Mammary epithelial cell (primary cell): ENCODE measurements at regions not wholly inside any gene's neighbourhood (a gene's known extent, or its start where the extent isn't known, plus 50 kb on each side); places are given as distances from the start of the nearest gene placed in this dataset.

Source experiments
- CTCF ChIP-seq, 2 donors: IDR thresholded peaks in 1 of 2; conservative IDR thresholded peaks in 1 of 2; 2 replicates each; pipeline ENCODE4 v1.5.1; 2011 to 2012; ENCODE audit warnings: inconsistent platforms in 2 of 2, low read length in 2 of 2, mild to moderate bottlenecking in 2 of 2, control low read depth in 1 of 2, low read depth in 1 of 2; ENCODE audit not compliant: insufficient read depth in 1 of 2; ENCODE audit errors: extremely low read depth in 1 of 2
- EZH2 ChIP-seq: IDR thresholded peaks from 2 replicates; pipeline ENCODE4 v1.6.1; 2012; ENCODE audit warnings: low read length, inconsistent platforms, borderline replicate concordance

DNA sequence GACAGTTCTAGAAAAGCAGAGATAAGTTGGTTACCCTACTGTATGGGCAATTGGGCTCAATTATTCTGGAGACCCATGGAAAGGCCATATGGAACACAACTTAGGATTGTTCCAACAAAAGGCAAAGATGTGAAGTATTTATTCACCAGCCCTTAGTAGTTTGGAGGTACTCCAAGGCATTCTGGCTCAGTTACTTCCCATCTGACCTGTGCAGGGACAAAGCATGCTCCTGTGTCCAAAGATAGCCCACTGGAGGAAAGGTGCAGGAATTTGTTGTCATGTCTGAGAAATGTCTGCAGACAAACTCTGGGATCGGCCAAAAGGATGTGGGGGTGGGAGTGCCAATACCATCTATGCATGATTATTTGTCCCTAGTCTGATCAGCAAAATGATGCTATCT, 279.5 kb upstream of the PTGER4 start:
- TF ChIP-seq CTCF (conservative IDR thresholded peaks at IDR 0.05 in 1 of 2, IDR thresholded peaks at IDR 0.05 in 1 of 2; ENCODE audit: extremely low read depth in 1 of 2, insufficient read depth in 1 of 2, low read depth in 1 of 2, low read length in 2 of 2) (no peak), EZH2 (no peak)
